Coronary artery (tissue), 2 donors: ENCODE measurements at regions not wholly inside any gene's neighbourhood (a gene's known extent, or its start where the extent isn't known, plus 50 kb on each side); places are given as distances from the start of the nearest gene placed in this dataset.

ENCODE experiments used
- DNase-seq: peaks from one replicate; pipeline ENCODE4 v3.0.0-alpha.2; 2017; ENCODE audit warnings: low spot score
- H3K27ac ChIP-seq, 2 donors: fragments of 200-600 bp; sonication (generic); one replicate each; pipeline ENCODE4 v1.5.1; 2016 to 2019
- H3K4me3 ChIP-seq: fragments of 200-600 bp; sonication (generic); 2 replicates; pipeline ENCODE4 v1.5.1; 2016; ENCODE audit warnings: mild to moderate bottlenecking, moderate library complexity
- TF ChIP-seq, protein P1 (sequence below): fragments of 200-600 bp; sonication (generic); IDR thresholded peaks from one replicate; pipeline ENCODE4 v1.5.1; 2019; ENCODE audit warnings: antibody characterized with exemption

DNA sequence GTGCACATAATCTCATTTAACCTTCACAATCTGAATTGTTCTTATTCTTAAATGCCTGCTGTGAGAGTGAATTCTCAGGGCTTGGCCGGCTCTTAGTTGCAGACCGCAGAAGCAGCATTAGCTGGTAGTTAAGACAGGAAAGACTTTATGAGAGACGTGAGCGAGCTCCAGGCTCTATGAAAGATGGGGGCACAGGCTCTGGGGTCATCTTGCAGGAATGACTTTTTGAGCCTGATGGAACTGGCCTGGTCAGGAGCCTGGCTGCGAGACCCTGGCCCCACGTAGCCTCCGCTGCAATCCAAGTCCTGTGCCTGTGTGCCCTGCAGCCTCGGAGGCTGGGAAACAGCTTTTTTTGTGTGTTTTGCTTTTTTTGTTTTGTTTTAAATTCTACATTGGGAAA lies 958.8 kb upstream of the ZNF722 start:
- no peak overlapping the region for H3K27ac ChIP-seq
- H3K4me3 ChIP-seq: no peak overlapping the region
- no peak for DNase-seq
- TF ChIP-seq, protein P1, sequence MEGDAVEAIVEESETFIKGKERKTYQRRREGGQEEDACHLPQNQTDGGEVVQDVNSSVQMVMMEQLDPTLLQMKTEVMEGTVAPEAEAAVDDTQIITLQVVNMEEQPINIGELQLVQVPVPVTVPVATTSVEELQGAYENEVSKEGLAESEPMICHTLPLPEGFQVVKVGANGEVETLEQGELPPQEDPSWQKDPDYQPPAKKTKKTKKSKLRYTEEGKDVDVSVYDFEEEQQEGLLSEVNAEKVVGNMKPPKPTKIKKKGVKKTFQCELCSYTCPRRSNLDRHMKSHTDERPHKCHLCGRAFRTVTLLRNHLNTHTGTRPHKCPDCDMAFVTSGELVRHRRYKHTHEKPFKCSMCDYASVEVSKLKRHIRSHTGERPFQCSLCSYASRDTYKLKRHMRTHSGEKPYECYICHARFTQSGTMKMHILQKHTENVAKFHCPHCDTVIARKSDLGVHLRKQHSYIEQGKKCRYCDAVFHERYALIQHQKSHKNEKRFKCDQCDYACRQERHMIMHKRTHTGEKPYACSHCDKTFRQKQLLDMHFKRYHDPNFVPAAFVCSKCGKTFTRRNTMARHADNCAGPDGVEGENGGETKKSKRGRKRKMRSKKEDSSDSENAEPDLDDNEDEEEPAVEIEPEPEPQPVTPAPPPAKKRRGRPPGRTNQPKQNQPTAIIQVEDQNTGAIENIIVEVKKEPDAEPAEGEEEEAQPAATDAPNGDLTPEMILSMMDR: no peak

DNA sequence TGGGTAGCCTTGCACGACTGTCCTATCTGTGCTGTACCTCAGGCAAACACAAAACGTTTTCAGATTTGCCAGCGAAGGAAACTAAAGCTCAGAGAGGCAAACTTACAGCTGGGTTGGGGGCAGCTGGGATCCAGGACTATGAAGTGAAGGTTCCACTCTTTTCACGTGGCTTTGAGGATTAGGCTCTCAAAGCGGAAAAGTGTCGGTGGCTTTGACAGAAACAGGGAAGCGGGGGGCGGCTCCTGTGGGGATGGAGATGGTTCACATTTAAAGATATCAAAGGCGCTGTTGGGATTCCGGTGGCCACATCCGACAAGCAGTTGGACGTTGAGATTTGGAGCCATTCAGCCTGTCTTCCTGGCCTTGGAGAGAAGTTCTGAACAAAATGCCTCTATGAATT lies 958.3 kb upstream of the ZNF722 start:
- H3K27ac ChIP-seq: no peak overlapping the region
- DNase-seq: no peak
- H3K4me3 ChIP-seq: no peak overlapping the region
- TF ChIP-seq, protein P1: no peak

DNA sequence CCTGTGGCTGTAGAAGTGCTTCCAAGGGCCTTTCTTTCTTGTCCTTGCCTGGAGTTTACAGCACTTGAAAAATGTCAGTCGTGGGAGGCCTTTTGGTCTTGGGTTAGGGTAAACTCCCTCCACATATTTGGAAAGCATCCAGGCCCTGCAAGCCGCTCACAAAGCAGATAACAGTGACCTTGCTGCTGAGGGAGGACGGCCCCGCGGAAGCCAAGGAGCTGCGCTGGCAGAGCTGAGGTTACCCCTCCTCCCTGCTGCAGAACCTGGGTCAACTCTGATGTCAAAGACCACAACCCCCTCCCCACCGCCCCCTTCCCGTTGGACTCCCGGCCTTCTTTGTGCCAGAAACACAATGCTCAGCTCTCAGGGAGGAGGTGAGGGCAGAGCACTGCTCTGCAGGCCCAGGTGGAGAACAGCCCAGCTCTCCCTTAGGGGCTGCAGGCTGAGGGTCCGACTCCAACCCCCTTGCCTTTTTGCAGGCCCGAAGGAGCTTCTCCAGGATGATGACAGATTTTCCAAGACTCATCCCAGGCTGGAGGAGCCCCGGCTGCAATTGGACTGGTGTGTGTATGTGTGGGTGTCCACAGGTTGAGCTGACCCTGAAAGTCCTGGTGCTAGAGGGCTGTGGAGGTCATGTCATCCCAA lies 957.6 kb upstream of the ZNF722 start:
- Histone ChIP-seq H3K27ac (no peak overlapping the region), H3K4me3 (no peak overlapping the region)
- DNase-seq: no peak
- TF ChIP-seq, protein P1: no peak

DNA sequence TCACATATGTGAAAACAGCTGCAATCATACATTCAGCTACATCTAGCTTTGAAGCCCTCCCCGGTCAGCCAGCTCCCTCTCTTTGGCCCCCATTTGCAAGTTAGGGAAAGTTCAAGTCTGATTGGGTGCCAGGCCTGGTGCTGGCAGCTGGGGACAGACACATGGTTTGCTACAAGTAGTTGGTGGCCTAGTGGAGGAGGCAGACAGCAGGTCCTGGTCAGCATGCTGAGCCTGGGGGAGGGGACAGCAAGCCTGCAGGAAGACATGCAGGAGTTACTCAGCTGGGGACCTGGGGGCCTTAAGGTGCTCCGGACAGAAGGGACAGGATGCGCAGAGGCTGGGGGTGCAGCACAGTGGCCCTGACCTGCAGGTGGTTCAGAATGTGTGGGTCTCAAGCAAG lies 956.9 kb upstream of the ZNF722 start:
- no peak for DNase-seq
- TF ChIP-seq, protein P1: no peak
- Histone ChIP-seq H3K27ac (no peak overlapping the region), H3K4me3 (no peak overlapping the region)

DNA sequence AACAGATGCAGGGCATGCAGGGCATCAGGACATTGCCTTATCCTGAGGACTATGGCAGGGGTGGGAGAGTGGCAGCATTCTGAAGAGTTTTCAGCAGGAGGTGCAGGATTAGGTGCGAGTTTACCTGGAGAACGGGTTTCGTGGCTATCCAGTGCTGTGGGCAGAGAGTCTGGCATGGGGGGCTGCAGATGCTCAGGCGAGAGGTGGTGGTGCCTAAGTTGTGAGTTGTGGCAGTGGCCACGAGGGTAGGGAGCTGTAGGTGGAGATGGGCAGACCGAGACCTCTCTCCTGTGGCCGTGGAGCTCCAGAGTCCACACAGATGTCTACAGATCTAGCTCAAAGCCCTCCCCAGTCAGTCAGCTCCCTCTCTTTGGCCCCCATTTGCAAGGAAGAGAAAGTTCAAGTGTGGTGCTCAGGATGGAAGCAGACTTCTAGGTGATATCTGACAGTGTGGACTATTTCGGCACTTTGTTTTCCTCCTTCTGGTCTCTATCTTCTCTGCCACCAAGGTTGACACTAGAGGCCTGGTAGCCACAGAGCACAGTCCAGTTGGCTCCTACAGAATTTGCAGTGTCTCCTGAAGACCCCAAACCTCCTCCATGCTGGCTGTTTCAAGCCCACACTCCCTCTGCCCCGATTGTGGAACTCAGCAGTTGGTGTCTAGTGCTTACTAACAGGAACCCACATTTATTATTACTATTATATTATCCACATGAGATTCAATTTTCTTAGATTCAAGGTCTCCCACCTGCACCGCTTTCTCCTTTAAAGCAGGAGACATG lies 955.7 kb upstream of the ZNF722 start:
- Histone ChIP-seq H3K4me3 (no peak overlapping the region), H3K27ac (no peak overlapping the region)
- DNase-seq: no peak
- TF ChIP-seq, protein P1: no peak

DNA sequence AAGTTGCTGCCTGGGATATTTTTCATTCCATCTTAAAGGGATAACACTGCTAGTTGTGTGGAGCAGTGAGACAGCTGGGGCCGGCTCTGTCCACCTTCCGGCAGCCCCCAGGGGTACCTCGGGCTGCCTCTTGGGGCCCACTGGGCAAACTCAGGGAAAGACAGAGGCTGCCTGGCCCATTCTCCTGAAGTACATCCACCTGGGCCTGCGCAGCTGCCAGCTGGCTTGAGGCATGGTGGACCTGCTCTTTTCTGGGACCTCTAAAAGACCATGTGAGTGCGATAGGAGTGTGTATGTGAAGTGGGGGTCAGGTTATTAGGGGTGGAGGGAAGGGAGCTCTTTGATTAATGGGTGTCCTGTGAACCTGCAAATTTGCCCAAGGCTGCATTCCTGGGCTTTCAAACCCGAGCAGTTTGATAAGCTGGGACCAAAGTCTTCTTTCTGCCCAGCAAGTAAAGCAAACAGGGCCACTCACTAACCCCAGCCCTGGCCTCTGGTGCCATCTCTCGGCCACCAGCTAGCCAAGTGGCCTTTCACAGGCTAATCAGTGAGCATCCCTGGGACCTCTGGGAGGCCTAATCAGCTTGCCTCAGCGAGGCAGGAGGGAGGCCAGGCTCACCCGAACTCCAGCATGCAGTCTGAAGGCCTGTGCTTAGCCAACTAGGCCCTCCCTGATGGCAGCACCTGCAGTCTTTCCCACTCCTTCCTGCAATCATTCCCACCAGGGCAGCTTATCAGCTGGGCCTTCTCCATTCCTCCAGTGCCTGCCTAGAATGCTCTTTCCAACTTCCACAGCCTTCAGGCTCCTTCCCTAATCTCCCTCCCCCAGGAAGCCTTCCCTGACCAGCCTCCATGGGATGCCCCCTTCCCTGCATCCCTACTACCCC lies 954.7 kb upstream of the ZNF722 start:
- TF ChIP-seq, protein P1: no peak
- DNase-seq: no peak

More for the DNA sequence above, 954.7 kb upstream of the ZNF722 start:
- H3K27ac ChIP-seq: no peak overlapping the region
- no peak overlapping the region for H3K4me3 ChIP-seq
